ENCODE measurements at regions not wholly inside any gene's neighbourhood (a gene's known extent, or its start where the extent isn't known, plus 50 kb on each side); places are given as distances from the start of the nearest gene placed in this dataset.
A peak's percentile ranks its signal among the peaks of the same experiment; 100 is the strongest.

DNA sequence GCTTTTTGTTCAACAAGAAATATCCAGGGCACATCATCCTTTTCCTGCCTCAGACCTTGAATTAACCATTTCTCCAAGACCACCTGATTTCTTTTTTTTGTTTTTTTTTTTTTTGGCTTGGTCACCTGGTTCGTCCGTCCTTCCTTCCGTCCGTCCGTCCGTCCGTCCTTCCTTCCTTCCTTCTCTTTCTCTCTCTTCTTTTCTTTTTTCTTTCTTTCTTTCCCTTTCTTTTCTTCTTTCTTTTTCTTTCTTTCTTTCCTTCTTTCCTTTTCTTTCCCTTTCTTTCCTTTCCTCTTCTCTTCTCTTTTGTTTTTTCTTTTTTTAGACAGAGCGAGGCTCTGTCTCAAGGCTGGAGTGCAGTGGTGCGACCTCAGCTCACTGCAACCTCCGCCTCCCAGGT is 80.7 kb downstream of the TET3 start:
- DNase-seq (ENCODE audit: low read depth), result no peak

DNA sequence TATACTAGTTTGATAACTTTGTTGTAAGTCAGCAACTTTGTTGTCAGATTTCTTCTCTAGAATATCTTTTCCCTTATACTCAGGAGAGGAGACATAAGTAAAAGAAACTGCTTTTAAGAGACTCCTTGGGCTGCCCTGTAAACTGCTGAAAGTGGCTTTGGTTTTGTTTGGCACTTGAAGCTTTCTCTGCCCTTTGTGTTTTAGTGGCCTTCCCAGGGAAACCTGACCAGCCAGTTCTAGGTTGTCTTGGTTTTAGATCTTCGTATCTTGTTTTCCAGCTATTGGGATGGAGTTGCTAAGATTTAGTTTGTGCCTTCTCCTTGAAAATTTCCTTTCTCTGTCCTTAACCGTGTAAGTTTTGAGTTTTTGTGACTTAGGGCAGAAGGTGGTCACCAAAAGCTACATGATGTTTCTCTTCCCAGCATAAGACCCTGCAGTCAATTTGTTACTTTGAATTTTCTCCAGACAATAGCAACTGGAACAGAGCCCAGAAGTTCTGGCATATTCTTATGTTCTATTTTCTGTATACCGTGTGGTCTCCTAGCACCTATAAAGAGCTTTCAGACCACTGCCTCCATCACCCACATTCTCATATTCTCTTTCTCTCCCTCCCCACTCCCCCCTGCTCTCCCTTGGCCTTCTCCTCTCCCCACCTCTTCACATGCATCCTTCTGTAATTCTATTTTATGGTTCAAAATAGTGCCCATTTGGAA is 81.1 kb downstream of the BOLA3 start:
- DNase-seq (ENCODE audit: low read depth), result no peak

DNA sequence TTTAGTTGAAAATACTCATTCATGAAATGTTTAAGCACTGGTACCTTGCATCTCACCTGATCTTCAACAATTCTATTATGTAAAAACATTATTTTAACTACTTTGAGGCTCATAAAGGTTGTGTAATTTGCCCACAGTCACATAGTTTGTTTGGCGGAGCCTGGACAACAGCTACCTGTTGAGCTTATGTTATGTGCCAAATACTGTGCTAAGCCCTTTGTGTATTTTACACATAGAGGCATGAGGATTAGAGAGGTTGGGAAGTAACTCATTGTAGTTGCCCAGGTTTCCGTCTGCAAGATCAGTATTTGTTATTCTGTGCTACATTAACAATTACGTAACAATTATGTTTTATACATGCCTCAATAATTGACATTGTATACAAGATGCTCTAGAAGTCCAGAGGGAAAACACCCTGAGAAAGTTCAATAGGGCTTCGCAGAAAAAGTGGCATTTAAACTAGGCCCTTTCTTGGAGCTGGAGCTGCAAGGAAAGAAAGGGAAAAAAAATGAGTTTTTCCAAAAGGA is 80.4 kb downstream of the BOLA3 start:
- DNase-seq (ENCODE audit: low read depth), result no peak

DNA sequence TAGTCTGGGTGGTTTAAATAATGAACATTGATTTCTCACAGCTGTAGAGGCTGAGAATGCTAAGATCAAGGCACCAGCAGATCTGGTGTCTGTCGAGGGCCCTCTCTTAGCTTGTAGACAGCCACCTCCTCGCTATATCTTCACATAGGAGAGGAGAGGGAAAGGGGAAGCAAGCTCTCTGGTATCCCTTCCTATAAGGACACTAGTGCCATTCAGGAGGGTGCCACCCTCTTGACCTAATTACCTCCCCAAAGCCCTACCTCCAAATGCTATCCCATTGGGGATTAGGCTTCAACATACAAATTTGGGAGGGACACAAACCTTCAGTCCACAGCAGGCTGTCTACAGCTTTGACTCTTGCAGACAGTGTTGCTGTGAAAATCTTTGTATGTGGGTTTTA is 76.7 kb downstream of the BOLA3 start:
- no peak for DNase-seq (ENCODE audit: low read depth)

DNA sequence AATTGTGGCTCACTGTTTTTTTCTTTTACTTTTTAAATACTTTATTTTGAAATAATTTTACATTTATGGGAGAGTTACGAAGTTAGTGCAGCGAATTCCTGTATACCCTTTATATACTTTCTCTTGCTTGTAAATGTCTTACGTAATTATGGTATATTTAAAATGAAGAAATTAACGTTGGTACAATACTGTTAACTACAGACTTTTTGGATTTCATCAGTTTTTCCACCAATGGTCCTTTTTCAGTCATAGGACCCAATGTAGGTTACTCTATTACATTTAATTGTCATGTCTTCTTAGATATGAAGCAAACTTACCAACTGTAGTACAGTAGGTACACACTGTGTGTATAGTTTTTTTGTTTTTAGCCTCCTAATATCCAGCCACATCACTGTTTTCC is 76.3 kb downstream of the BOLA3 start:
- no peak for DNase-seq (ENCODE audit: low read depth)

DNA sequence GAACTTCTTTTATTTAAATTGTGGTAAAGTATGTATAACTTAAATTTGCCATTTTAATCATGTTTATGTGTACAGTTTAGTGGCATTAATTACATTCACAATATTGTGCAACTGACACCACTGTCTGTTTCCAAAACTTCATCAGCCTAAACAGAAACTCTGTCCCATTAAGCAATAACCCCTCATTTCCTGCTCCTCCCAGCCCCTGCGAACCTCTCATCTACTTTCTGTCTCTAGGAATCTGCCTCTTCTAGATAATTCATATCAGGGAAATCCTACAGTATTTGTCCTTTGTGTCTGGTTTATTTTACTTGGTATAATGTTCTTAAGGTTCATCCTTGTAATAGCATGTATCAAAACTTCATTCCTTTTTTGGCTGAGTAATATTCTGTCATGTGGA is 75.1 kb downstream of the BOLA3 start:
- peak; percentile 38 for DNase-seq (ENCODE audit: low read depth)

DNA sequence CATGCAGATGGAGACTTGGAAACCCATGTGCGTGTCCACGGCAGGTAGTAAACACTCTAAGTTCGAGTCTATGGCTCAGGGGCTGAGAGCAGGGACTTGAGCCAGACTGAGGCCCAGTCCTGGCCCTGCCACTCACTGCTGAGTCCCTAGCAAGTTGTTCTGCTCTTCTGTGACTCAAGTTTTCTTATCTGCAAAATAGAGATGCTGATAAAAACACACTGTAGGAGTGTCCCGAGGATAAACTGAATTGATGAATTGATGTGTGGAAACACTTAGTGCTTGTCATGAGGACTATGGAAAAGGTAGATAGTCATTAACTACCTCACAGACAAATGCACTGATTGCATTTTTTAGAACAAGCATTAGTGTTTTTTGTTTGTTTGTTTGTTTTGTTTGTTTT is 73.2 kb downstream of the BOLA3 start:
- DNase-seq (ENCODE audit: low read depth), result no peak

DNA sequence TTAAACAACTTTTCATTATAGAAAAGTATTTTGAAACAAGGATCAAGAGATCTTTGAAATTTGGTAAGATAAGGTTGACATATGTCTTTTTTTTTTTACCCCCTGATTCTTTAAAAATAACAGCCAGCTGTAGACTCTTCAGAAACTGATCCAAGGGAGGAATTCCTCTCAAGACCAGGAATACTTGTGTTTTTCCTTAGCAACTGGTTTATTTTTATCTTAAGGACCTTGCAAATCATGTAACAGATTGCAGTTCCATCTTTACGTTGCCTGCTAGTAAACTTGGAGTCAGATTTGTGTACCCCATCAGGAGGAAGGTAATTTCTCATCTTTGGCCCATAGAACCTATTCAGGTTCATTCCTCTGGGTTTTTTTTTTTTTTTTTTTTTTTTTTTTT is 71.6 kb downstream of the BOLA3 start:
- DNase-seq (ENCODE audit: low read depth), result no peak

DNA sequence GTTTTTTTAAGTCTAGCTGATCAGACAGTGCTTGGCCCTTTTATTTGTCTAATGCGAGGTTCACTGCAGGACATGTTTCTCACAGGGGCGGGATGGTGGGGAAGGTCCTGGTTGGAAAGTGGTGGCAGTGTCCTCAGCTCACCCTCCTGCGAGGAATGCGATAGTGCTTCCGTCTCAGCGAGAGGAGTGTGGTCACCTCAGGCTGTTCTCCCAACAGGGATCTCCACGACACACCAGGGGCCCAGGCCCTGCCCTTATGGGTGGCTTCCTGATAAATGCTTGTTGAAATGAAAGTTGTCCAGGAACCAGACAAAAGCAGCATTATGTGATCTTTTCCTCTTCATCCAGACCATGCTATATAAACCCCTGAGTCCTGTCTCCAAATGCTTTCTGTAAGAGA is 70.1 kb downstream of the BOLA3 start:
- DNase-seq (ENCODE audit: low read depth), result no peak

DNA sequence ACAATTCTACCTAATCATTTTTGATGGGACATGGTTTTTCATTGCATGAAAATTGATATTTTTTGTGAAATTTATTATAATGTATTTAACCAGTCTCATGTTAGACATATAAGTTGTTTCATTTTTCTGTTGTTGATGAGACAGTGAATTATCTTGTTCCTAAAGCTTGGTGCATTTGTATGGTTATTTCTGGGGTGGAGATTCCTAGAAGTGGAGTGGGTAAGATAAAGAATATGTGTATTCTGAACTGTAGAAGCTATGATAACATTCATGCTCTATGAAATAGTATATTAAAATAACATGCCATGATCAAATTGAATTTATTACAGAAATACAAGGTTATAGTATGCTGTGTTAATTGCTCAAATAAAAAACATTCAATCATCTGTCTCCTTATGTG is 69.2 kb downstream of the BOLA3 start:
- DNase-seq (ENCODE audit: low read depth), result no peak

DNA sequence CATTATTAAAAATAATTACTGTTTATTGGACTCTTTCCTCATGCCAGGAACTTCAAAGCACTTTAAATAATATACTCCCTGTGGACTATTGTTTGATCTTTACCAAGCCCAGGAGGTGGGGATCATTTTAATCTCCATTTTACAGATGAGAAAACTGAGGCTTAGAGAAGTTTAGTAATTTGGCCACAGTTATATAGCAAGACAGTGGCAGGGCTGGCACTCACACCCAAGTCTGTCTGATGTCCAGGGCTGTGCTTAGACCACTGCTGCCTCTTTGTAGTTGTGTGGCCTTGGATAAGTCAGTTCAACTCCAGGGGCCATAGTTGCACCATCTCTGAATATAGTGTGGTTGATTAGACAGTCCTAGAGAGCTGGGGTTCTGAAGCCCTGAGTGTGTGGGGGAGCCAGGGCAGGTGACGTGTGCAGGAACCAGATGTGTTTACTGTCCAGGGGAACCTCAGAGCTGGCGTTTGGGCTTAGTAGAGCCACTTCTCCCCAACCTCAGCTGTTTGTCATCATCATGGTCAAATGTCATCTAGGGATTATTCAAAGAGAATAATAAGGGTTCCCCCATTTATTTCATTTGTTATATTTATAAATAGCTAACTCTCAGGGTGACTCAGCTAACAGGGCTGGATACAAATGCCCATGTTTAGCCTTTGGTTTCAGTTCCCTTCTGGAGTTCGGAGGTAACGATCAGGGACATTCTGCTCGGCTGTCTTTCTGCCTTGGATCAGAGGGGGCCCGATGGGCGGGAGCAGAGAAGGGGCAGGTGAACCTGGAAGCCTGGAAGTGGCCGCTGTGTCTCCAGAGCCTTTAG is 68.0 kb downstream of the BOLA3 start:
- DNase-seq (ENCODE audit: low read depth), result no peak

DNA sequence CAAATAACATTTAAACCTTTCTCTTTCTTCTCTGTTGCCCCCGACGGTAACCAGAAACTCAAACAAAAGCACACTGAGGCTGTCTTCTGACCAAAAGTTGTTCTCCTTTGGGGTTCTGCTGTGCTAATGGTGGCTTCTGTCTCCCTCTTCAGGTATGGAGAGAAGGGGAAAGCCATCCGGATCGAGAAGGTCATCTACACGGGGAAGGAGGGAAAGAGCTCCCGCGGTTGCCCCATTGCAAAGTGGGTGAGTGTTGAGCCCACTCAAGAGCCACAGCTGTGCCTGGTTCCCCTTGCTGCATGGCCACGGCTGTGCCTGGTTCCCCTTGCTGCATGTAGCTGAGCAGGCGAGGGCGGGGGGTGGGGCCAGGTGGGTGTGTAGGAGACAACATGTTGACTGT is 67.4 kb downstream of the BOLA3 start:
- DNase-seq (ENCODE audit: low read depth), result no peak

DNA sequence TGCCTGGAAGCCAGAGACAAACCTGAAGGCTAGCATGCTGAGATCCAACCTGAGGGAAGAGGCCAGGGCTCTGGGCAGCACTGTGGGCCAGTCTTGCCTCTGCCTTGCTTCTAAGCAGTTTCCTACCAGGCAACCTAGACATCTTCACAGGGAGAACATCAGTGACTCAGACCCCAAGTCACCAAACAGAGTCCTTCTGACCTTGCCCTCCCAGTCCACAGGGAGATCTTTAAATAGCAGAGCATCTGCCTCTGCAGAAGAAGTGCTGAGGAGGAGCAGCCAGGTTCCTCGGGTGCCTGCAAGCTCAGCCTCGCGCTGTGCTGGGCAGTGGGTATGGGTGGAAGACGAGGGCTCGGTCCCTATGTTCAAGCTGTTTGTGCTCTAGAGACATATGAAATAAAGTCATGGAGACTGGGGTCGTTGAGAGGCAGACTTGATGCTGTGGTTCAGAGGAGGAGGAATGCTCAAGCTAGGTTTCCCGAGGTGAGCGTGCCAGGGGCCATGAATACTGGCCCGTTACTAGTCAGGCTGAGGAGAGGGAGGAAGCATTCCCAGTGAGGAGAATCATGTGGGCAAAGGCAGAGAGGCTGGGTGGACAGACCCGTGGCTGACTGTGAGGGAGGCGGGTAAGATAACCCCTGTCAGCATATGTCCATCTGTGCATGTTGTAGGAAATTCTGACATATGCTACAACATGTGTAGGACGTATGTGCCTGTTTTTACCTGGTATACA is 66.5 kb downstream of the BOLA3 start:
- no peak for DNase-seq (ENCODE audit: low read depth)

DNA sequence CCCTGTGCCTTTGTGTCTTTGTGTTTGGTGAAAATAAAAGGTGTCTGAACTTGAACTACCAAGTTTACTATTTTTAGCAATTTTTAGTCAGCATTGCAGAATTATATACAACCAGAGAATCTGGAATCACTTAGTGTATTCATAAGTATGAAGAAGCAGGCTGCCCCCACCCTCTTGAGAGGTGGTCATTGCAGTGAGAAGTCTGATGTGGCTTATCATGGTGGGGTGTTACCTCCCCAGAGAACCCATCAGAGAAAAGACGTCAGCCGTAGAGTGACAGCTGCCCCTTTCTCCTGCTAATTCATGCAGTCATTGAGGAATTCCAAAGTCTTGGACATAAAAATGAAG is 66.0 kb downstream of the BOLA3 start:
- no peak for DNase-seq (ENCODE audit: low read depth)

DNA sequence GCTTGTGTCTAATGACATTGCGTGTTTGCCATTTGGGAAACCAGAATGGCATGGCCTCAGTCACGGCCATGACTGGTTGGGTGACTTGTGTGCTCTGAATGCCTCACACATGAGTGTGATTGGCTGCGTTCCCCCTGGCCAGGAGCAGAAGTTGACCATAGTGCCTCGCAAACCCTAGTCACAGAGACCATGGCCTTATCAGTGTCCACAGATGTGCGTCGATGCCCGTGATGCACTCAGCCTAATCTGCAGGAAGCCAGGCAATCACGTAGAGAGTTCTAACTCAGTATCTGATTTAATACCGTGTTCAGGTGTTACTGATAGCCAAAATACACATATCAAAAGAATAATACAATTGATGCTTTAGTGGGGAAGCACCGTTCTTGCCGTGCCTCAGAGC is 64.0 kb downstream of the BOLA3 start:
- DNase-seq (ENCODE audit: low read depth), result no peak
